Panc1 (cell line): ENCODE measurements at regions not wholly inside any gene's neighbourhood (a gene's known extent, or its start where the extent isn't known, plus 50 kb on each side); places are given as distances from the start of the nearest gene placed in this dataset.

Experiments used
- ATAC-seq: fragments of 200-7000 bp; cut with Tn5 transposase; 2 replicates; pipeline ENCODE4 v1.9.1; 2020; ENCODE audit warnings: mild to moderate bottlenecking, moderate library complexity
- BruUV-seq: library from RNA; stranded (reverse); fragments of 400-500 nt; replicated peaks from 2 replicates; lab custom pipeline; 2021; lab: Mats Ljungman, UMichigan
- CTCF ChIA-PET: fragments of 300-600 bp; sonication (Branson Sonifier 250); formaldehyde crosslinking; loops from one replicate; lab custom pipeline; 2022; ENCODE audit warnings: antibody characterized with exemption; lab: Charles Lee
- POLR2A ChIA-PET: fragments of 300-600 bp; sonication (Branson Sonifier 250); formaldehyde crosslinking; loops from one replicate; lab custom pipeline; 2022; ENCODE audit warnings: antibody characterized with exemption; lab: Charles Lee
- DNase-seq: peaks from one replicate; pipeline ENCODE4 v3.0.0-alpha.2; 2010; ENCODE audit warnings: low read depth, low spot score
- H3K27ac ChIP-seq: 2 replicates; pipeline ENCODE4 v1.5.1; 2011; ENCODE audit warnings: mild to moderate bottlenecking, low read length, inconsistent platforms
- H3K27me3 ChIP-seq: fragments of 200-500 bp; sonication (Bioruptor generic); 2 replicates; pipeline ENCODE4 v1.6.0; 2014; ENCODE audit warnings: low read length, inconsistent platforms; ENCODE audit not compliant: control insufficient read depth, insufficient read depth
- H3K36me3 ChIP-seq: fragments of 200-500 bp; sonication (Bioruptor generic); 2 replicates; pipeline ENCODE4 v1.5.1; 2014; ENCODE audit warnings: inconsistent platforms, mild to moderate bottlenecking, low read length, moderate library complexity; ENCODE audit not compliant: control insufficient read depth, insufficient read depth
- H3K4me1 ChIP-seq: 2 replicates; pipeline ENCODE4 v1.5.1; 2011; ENCODE audit warnings: inconsistent platforms, mild to moderate bottlenecking, low read length, moderate library complexity; ENCODE audit not compliant: control insufficient read depth, insufficient read depth
- H3K4me3 ChIP-seq, 2 experiments: 2 replicates each; pipeline ENCODE4 v1.5.1; 2011 to 2012; ENCODE audit warnings: low read depth in 2 of 2, low read length in 2 of 2, mild to moderate bottlenecking in 2 of 2, inconsistent platforms in 1 of 2, moderate library complexity in 1 of 2
- H3K9me3 ChIP-seq: fragments of 200-500 bp; sonication (Bioruptor generic); 2 replicates; pipeline ENCODE4 v1.5.1; 2014; ENCODE audit warnings: low read depth, mild to moderate bottlenecking, inconsistent platforms, low read length, moderate library complexity; ENCODE audit not compliant: control insufficient read depth, insufficient read depth
- CTCF ChIP-seq: fragments of 450-650 bp; IDR thresholded peaks from 2 replicates; pipeline ENCODE4 v1.5.1; 2017; ENCODE audit warnings: mild to moderate bottlenecking
- POLR2AphosphoS5 ChIP-seq: IDR thresholded peaks from 2 replicates; pipeline ENCODE4 v1.6.1; 2012; ENCODE audit warnings: mild to moderate bottlenecking, low read depth, low read length, moderate library complexity
- SIN3A ChIP-seq: IDR thresholded peaks from 2 replicates; pipeline ENCODE4 v1.6.1; 2012; ENCODE audit warnings: low read depth, mild to moderate bottlenecking, low read length, moderate library complexity, borderline replicate concordance; ENCODE audit not compliant: insufficient read depth
- TCF7L2 ChIP-seq: IDR thresholded peaks from 2 replicates; pipeline ENCODE4 v1.6.1; 2011; ENCODE audit warnings: mild to moderate bottlenecking, low read depth, low read length, inconsistent platforms
- in situ Hi-C: cut with HindIII; loops from 2 replicates; pipeline ENCODE4 v1.10.0; 2016; ENCODE audit warnings: low sequenced_read_pairs, low pct_unique_long_range_greater_than_20kb
- intact Hi-C: fragments of 100-400 bp; cut with micrococcal nuclease; formaldehyde crosslinking; loops from one replicate; pipeline ENCODE4 v1.10.0; 2022; ENCODE audit not compliant: unreplicated experiment
- TF ChIP-seq, protein P1 (sequence below), 2 experiments: IDR thresholded peaks; 2 replicates each; pipeline ENCODE4 v1.6.1; 2011 to 2012; ENCODE audit warnings: low read depth in 2 of 2, control low read depth in 1 of 2, low read length in 1 of 2, mild to moderate bottlenecking in 1 of 2, moderate library complexity in 1 of 2; ENCODE audit not compliant: insufficient read depth in 1 of 2

GRCh38 chr1:29824511-29825273, 588.4 kb downstream of the PTPRU start:
- no peaks in the 10 kb centered on the region; the same call in 1 of the 2 replicates for H3K27me3 ChIP-seq
- no peaks in the 10 kb centered on the region for H3K4me1 ChIP-seq
- DNase-seq (no peak), ATAC-seq (no peak)
- no TSS peak for BruUV-seq
- TF ChIP-seq POLR2AphosphoS5 (no peak), CTCF (no peak), TCF7L2 (no peak), SIN3A (no peak)
- TF ChIP-seq, protein P1, sequence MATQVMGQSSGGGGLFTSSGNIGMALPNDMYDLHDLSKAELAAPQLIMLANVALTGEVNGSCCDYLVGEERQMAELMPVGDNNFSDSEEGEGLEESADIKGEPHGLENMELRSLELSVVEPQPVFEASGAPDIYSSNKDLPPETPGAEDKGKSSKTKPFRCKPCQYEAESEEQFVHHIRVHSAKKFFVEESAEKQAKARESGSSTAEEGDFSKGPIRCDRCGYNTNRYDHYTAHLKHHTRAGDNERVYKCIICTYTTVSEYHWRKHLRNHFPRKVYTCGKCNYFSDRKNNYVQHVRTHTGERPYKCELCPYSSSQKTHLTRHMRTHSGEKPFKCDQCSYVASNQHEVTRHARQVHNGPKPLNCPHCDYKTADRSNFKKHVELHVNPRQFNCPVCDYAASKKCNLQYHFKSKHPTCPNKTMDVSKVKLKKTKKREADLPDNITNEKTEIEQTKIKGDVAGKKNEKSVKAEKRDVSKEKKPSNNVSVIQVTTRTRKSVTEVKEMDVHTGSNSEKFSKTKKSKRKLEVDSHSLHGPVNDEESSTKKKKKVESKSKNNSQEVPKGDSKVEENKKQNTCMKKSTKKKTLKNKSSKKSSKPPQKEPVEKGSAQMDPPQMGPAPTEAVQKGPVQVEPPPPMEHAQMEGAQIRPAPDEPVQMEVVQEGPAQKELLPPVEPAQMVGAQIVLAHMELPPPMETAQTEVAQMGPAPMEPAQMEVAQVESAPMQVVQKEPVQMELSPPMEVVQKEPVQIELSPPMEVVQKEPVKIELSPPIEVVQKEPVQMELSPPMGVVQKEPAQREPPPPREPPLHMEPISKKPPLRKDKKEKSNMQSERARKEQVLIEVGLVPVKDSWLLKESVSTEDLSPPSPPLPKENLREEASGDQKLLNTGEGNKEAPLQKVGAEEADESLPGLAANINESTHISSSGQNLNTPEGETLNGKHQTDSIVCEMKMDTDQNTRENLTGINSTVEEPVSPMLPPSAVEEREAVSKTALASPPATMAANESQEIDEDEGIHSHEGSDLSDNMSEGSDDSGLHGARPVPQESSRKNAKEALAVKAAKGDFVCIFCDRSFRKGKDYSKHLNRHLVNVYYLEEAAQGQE (IDR thresholded peaks at IDR 0.05; ENCODE audit: insufficient read depth in 1 of 2, low read depth in 2 of 2, low read length in 1 of 2), result no peak
- ChIA-PET CTCF (no interaction called here), POLR2A (no interaction called here)
- no peak overlapping the region for H3K27ac ChIP-seq
- H3K9me3 ChIP-seq, result no peaks in the 10 kb centered on the region
- no peaks in the 10 kb centered on the region for H3K36me3 ChIP-seq
- no peak overlapping the region for H3K4me3 ChIP-seq
- in situ Hi-C loops, result no loop called here
- intact Hi-C loops, result no loop called here

- no TSS peak for BruUV-seq
Observed at GRCh38 chr1:29824025-29824424, 587.7 kb downstream of the PTPRU start.

More at GRCh38 chr1:29824025-29824424, 587.7 kb downstream of the PTPRU start:
- TF ChIP-seq, protein P1 (IDR thresholded peaks at IDR 0.05; ENCODE audit: insufficient read depth in 1 of 2, low read depth in 2 of 2, low read length in 1 of 2), result no peak
- no peak for TF ChIP-seq CTCF
- TF ChIP-seq SIN3A, result no peak
- TF ChIP-seq TCF7L2, result no peak
- no peak for TF ChIP-seq POLR2AphosphoS5
- Histone ChIP-seq H3K27me3 (no peaks in the 10 kb centered on the region; the same call in none of the 2 replicates), H3K27ac (no peak overlapping the region), H3K9me3 (no peaks in the 10 kb centered on the region), H3K36me3 (no peaks in the 10 kb centered on the region), H3K4me1 (no peaks in the 10 kb centered on the region), H3K4me3 (no peak overlapping the region)
- intact Hi-C loops (no loop called here), in situ Hi-C loops (no loop called here)
- POLR2A ChIA-PET, result no interaction called here
- ATAC-seq, result no peak
- CTCF ChIA-PET, result no interaction called here
- no peak for DNase-seq
